Activated naive CD4-positive, alpha-beta T cell treated with anti-CD3 and anti-CD28 coated beads for 36 hours (primary cell): ENCODE measurements at regions not wholly inside any gene's neighbourhood (a gene's known extent, or its start where the extent isn't known, plus 50 kb on each side); places are given as distances from the start of the nearest gene placed in this dataset.

Source experiments
- CTCF ChIA-PET: fragments of 350-600 bp; sonication (Branson Sonifier 250); formaldehyde crosslinking; loops from one replicate; lab custom pipeline; 2021; ENCODE audit warnings: antibody characterized with exemption; lab: Charles Lee
- DNase-seq: peaks from one replicate; pipeline ENCODE4 v3.0.0-alpha.2; 2020
- H3K27ac Mint-ChIP-seq: one replicate; pipeline ENCODE4 v1.8.0; 2021; ENCODE audit warnings: mild to moderate bottlenecking, mixed read lengths
- H3K27me3 Mint-ChIP-seq: one replicate; pipeline ENCODE4 v1.8.0; 2021; ENCODE audit warnings: low read depth, mixed read lengths
- H3K36me3 Mint-ChIP-seq: one replicate; pipeline ENCODE4 v1.8.0; 2021; ENCODE audit warnings: low read depth, mixed read lengths
- H3K4me1 Mint-ChIP-seq: one replicate; pipeline ENCODE4 v1.8.0; 2021; ENCODE audit warnings: low read depth, mixed read lengths
- H3K4me3 Mint-ChIP-seq: one replicate; pipeline ENCODE4 v1.8.0; 2021; ENCODE audit warnings: mild to moderate bottlenecking, moderate library complexity, mixed read lengths
- H3K9me3 Mint-ChIP-seq: one replicate; pipeline ENCODE4 v1.8.0; 2021; ENCODE audit warnings: mixed read lengths
- intact Hi-C: fragments of 100-400 bp; cut with micrococcal nuclease; formaldehyde crosslinking; loops from one replicate; pipeline ENCODE4 v1.15.1; 2023

DNA sequence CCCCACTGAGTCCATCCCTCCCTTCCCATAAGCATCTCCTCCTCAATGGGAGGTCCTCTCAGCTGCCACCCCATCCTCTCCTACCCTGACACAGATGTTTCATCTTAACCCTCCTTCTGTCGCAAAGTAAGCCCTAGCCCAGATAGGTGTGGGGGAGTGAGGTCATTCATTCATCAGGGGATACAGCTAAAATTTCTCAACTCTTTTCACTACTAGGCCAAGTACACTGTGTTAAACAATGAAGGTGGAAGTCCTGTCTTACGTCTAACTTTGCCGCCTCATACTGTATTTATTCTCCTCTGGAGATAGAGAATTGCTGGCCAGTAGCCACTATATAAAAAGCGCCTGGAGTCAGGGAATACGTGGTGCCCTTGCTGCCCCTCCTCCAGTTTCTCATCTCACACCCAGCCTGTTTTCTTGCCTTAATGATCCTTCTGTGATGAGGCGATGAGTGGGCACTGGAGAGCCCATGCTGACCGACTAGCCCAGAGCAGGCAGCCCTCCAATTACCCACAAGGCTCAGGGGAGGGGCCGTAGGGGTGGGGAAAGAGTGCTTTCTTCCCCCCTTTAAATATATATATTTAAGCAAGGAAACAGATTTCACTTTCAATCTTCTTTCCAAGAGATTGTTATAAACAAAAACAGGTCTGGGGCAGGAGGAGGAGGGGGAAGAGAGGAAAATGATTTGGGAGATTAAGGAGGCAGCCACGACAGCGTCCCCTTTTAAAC lies 149.5 kb downstream of the PJA1 start:
- H3K36me3 Mint-ChIP-seq: no peaks in the 10 kb centered on the region
- H3K4me1 Mint-ChIP-seq: no peaks in the 10 kb centered on the region
- no peak for DNase-seq
- CTCF ChIA-PET: no interaction called here
- H3K9me3 Mint-ChIP-seq: peaks cover 2% of the 10 kb centered on the region
- no peak overlapping the region for H3K4me3 Mint-ChIP-seq
- H3K27ac Mint-ChIP-seq: no peak overlapping the region
- intact Hi-C loops: no loop called here
- H3K27me3 Mint-ChIP-seq: no peaks in the 10 kb centered on the region

DNA sequence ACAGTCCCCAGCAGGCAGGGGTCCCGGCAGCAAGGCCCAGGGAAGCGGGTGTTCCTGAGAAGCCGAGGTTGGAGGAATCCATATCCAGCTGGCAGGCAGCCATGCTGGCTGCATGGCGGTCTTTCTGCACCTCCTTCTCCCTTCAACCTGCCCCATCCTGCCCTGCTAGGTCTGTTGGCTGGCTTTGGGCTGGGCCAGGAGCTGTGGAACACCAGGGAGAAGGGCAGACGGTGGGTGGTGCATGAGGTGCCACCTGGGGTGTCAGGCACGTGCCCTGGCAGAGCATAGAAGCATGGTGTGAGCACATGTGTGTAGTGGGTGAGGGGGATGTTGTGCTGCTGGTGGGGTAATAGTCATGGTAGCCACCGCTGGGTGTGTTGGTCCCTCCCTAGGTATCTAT lies 150.1 kb downstream of the PJA1 start:
- peaks cover 2% of the 10 kb centered on the region for H3K9me3 Mint-ChIP-seq
- H3K36me3 Mint-ChIP-seq: no peaks in the 10 kb centered on the region
- H3K4me3 Mint-ChIP-seq: no peak overlapping the region
- no peaks in the 10 kb centered on the region for H3K27me3 Mint-ChIP-seq
- intact Hi-C loops: no loop called here
- CTCF ChIA-PET: no interaction called here
- DNase-seq: no peak
- no peak overlapping the region for H3K27ac Mint-ChIP-seq
- no peaks in the 10 kb centered on the region for H3K4me1 Mint-ChIP-seq

DNA sequence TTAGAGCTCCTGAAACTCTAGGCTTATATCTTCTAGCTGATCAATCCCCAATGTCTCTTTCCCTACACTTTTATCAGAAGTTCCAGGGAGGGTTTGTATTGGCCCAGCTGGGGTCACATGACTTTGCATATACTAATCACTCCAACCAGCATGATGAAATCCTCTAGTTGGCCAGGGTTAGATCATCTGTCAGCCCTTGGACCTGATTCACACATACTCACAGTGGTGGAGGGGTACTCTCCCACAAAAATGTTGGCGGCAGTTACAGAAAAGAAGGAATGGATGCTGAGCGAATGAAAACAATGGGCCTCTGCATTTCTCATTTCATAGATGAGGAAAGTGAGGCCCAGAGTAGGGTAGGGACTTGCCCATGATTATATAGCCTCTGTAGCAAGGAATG lies 151.1 kb downstream of the PJA1 start:
- no peaks in the 10 kb centered on the region for H3K36me3 Mint-ChIP-seq
- CTCF ChIA-PET: interaction anchor here (0.5 kb wide), 1 partner anchor 1146 kb away, joined by 3 read pairs; no protein-coding TSS in a partner anchor
- no peaks in the 10 kb centered on the region for H3K4me1 Mint-ChIP-seq
- H3K27me3 Mint-ChIP-seq: no peaks in the 10 kb centered on the region
- no peak for DNase-seq
- H3K9me3 Mint-ChIP-seq: peaks cover 2% of the 10 kb centered on the region
- no peak overlapping the region for H3K27ac Mint-ChIP-seq
- no peak overlapping the region for H3K4me3 Mint-ChIP-seq
- intact Hi-C loops: no loop called here

DNA sequence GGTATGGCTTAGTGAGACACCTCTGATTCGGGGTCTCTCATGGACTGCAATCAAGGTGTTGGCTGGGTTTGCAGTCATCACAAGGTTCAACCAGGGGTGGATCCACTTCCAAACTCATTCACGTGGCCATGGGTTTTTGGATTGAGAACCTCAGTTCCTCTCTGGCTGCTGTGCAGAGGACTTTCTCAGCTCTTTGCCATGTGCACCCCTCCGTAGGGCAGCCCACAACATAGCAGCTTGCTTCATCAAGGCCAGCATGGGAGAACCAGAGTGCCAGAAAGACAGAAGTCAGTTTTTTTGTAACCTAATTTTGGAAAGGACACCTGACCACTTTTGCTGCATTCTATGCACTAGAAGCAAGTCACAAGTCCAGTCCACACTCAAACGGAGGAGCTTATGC lies 154.9 kb downstream of the PJA1 start:
- Mint-ChIP-seq H3K27ac (no peak overlapping the region), H3K9me3 (peaks cover 2% of the 10 kb centered on the region), H3K36me3 (no peaks in the 10 kb centered on the region), H3K4me1 (no peaks in the 10 kb centered on the region), H3K27me3 (no peaks in the 10 kb centered on the region), H3K4me3 (no peak overlapping the region)
- CTCF ChIA-PET: no interaction called here
- intact Hi-C loops: no loop called here
- DNase-seq: no peak

DNA sequence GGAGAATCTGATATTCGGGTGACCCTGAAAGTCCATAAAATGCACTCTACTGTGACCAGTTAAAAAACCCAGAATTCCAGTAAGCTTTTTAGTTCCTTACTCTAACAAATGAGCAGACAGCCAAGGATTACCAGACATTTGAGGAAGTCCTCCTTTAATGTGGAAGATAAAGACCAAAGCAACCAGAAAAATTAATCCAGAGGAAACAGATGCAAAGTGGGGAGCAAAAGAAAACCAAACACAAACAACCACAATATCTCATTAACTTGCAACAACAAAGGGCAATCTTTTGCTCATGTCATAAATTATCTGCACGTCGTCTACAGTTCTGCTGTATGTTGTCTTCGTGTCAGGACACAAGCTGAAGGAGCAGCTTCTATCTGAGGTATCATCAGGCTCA lies 164.4 kb downstream of the PJA1 start:
- H3K27me3 Mint-ChIP-seq: peaks cover 2% of the 10 kb centered on the region
- intact Hi-C loops: no loop called here
- H3K36me3 Mint-ChIP-seq: no peaks in the 10 kb centered on the region
- no peak overlapping the region for H3K4me3 Mint-ChIP-seq
- no peak overlapping the region for H3K27ac Mint-ChIP-seq
- CTCF ChIA-PET: no interaction called here
- no peaks in the 10 kb centered on the region for H3K9me3 Mint-ChIP-seq
- H3K4me1 Mint-ChIP-seq: no peaks in the 10 kb centered on the region
- DNase-seq: no peak

DNA sequence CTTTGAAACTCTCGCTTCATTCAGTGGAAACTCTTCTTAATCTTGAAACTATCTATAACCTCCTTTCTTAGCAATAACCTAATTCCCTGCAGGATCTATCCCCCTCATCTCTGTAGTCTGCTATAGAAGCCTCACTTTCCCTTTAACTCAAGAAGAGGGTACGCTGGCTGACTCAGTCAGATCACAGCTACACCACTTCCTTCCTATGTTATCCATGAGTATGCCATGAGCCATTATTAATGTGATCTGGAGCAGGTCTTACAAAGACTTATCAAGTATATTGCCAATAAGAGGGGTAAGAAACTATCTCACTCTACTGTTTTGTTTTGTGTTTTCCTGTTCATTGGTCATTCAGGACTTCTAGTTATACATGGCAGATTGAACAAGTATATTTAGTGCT lies 165.3 kb downstream of the PJA1 start:
- CTCF ChIA-PET: no interaction called here
- intact Hi-C loops: no loop called here
- H3K9me3 Mint-ChIP-seq: no peaks in the 10 kb centered on the region
- no peak overlapping the region for H3K4me3 Mint-ChIP-seq
- peaks cover 2% of the 10 kb centered on the region for H3K27me3 Mint-ChIP-seq
- H3K27ac Mint-ChIP-seq: no peak overlapping the region
- H3K36me3 Mint-ChIP-seq: no peaks in the 10 kb centered on the region
- no peak for DNase-seq
- no peaks in the 10 kb centered on the region for H3K4me1 Mint-ChIP-seq

DNA sequence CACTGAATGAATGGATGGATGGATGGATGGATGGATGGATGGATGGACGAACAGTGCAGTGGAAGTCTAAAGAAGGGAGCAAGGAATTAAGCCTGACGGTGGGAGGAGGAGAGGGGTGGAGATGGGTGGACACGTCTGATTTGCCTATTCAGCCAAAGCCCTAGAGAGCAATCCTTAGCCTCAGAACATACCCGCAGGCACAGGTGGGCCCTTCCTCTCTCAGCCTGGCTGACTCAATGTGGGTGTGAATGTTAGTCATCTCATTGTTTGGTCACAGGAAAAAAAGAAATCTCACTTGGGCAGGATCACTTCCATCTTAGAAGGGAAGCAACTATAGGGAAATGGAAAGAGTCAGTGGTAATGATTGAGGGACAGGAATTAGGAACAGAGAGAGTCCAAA lies 165.9 kb downstream of the PJA1 start:
- Mint-ChIP-seq H3K36me3 (no peaks in the 10 kb centered on the region), H3K9me3 (no peaks in the 10 kb centered on the region), H3K27me3 (peaks cover 2% of the 10 kb centered on the region), H3K27ac (no peak overlapping the region), H3K4me3 (no peak overlapping the region), H3K4me1 (no peaks in the 10 kb centered on the region)
- CTCF ChIA-PET: no interaction called here
- no peak for DNase-seq
- intact Hi-C loops: no loop called here

DNA sequence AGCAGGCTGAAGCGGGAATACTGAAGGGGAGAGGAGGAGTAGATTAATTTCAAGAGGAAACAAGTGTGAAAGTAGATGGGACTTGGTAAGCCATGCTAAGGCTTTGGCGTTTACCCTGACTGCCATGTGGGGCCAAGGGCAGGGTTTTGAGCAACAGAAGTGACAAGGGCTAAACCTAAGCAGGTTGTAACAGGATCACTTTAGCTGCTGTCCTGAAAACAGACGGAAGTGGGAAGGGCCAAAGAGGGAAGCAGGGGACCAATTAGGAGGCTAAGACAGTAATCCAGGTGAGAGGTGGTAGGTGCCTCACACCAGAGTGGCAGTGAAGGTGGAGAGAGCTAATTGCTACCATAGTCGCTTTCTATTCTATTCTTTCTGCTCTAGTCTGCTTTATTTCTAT lies 166.5 kb downstream of the PJA1 start:
- peaks cover 2% of the 10 kb centered on the region for H3K27me3 Mint-ChIP-seq
- H3K27ac Mint-ChIP-seq: no peak overlapping the region
- no peaks in the 10 kb centered on the region for H3K4me1 Mint-ChIP-seq
- no peak overlapping the region for H3K4me3 Mint-ChIP-seq
- CTCF ChIA-PET: no interaction called here
- H3K36me3 Mint-ChIP-seq: no peaks in the 10 kb centered on the region
- intact Hi-C loops: no loop called here
- H3K9me3 Mint-ChIP-seq: no peaks in the 10 kb centered on the region
- DNase-seq: no peak

DNA sequence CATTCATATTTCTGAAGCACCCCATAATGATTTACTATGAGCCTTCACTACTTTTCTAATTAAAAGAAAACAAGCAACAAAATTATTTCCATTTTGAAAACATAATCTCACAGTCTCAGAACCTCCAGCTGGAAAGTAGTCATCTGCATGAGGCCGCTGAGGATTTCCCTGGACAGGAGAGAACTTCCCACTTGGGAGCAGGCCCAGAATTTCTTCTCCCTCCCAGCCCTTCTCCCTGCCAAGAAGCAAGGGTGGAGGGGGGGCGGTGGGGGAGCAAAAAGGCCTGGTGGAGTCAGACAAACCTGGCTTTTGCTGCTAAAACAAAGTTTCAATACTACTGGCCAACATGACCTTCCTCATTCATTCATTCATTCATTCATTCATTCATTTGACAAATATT lies 167.3 kb downstream of the PJA1 start:
- H3K9me3 Mint-ChIP-seq: no peaks in the 10 kb centered on the region
- H3K4me3 Mint-ChIP-seq: no peak overlapping the region
- DNase-seq: no peak
- H3K36me3 Mint-ChIP-seq: no peaks in the 10 kb centered on the region
- no peaks in the 10 kb centered on the region for H3K4me1 Mint-ChIP-seq
- intact Hi-C loops: no loop called here
- CTCF ChIA-PET: no interaction called here
- peaks cover 2% of the 10 kb centered on the region for H3K27me3 Mint-ChIP-seq
- H3K27ac Mint-ChIP-seq: no peak overlapping the region

DNA sequence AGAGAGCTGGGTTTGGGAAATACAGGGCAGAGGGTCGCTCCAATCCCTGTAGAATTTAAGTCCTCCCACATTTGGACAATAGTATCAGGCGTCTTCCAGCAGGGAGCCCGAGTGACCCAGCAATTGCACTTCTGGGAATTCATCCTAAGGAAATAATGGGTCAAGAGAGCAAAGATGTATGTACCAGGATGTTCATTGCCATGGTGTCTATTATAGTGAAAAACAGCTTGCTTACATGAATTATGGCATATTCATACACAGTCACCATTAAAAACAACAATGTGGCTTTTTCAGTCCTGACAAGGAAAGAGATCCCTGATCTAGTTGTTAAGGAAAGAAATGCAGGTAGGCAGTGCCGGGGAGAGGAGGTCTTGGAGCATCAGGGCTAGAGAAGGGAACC lies 167.7 kb downstream of the PJA1 start:
- CTCF ChIA-PET: no interaction called here
- no peaks in the 10 kb centered on the region for H3K9me3 Mint-ChIP-seq
- DNase-seq: no peak
- H3K36me3 Mint-ChIP-seq: no peaks in the 10 kb centered on the region
- intact Hi-C loops: no loop called here
- no peak overlapping the region for H3K27ac Mint-ChIP-seq
- no peaks in the 10 kb centered on the region for H3K4me1 Mint-ChIP-seq
- H3K27me3 Mint-ChIP-seq: peaks cover 2% of the 10 kb centered on the region
- no peak overlapping the region for H3K4me3 Mint-ChIP-seq

DNA sequence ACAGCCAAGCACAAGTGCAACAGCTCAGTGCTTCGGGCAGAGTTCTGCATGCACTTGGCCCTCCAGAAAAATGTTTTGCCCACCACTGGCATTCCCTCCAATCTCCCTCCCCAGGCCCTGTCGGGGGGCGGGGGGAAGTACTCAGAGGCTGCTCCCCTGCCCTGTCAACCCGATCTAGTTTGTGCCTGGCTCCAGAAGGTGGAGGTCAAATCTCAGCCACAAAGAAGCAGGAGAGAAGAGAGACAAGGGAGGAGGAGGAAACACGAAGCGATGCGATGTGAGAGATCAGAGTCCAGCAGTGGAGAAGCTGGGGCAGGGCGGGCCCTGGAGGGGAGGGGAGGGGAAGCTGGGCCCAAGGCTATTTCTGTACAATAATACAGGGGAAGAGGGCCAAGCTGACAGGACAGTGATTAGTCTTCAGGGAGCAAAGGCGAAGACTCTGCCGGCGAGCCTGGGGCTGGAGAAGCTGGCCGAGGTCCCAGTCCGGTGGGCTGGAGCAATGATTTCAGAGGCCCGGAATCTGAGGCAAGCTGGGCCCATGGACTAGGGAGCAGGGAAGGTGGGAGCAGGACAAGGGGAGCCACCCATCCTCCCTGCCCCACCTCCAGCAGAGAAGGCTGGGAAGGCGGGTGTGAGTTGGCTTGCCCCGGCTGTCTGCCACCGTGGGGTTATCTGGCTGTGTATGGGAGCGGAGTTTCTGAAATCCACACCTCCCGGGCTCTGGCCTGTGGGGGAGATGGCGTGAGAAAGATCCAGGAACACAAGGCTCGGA lies 167.1 kb downstream of the EFNB1 start:
- Mint-ChIP-seq H3K36me3 (no peaks in the 10 kb centered on the region), H3K27me3 (peaks cover 2% of the 10 kb centered on the region), H3K9me3 (no peaks in the 10 kb centered on the region), H3K27ac (no peak overlapping the region), H3K4me3 (no peak overlapping the region), H3K4me1 (no peaks in the 10 kb centered on the region)
- CTCF ChIA-PET: no interaction called here
- no peak for DNase-seq
- intact Hi-C loops: no loop called here

DNA sequence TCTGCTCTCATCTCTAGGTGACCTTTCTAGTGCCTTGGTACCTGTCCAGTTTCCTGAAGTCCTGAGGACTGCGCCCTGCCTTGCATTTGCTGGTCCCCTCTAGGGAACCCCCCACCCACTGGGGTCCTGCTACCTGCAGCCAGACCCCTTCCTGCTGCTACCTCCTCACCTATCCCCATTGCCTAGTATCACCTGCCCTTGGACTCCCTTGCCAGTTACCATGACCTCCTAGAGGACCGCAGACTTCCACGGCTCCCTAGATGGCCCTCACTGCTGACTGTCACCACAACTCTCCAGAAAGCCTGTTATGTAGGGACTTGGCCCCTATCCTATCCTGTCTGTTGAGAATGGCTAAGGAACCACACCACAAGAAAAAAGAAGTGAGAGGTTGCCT lies 166.6 kb downstream of the EFNB1 start:
- Mint-ChIP-seq H3K27ac (no peak overlapping the region), H3K4me1 (no peaks in the 10 kb centered on the region), H3K36me3 (no peaks in the 10 kb centered on the region), H3K9me3 (no peaks in the 10 kb centered on the region), H3K27me3 (peaks cover 2% of the 10 kb centered on the region), H3K4me3 (no peak overlapping the region)
- CTCF ChIA-PET: no interaction called here
- intact Hi-C loops: no loop called here
- no peak for DNase-seq

DNA sequence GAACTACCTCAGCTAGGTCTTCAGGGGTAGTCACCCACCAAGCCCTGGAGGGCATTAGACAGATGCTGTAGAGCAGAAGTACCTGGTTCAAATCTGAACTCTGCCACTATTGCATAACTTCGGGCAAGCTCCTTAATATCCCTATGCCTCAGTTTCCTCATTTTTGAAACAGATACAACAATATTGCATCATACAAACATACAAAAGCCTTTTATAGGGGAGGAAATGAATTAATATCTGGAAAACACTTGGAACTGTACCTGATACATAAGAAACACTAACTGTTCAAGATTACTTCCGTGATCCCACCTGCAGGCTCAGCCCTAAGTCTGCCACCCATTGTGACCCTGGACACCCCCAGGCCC lies 166.1 kb downstream of the EFNB1 start:
- Mint-ChIP-seq H3K4me1 (no peaks in the 10 kb centered on the region), H3K36me3 (no peaks in the 10 kb centered on the region), H3K27ac (no peak overlapping the region), H3K27me3 (peaks cover 2% of the 10 kb centered on the region), H3K9me3 (no peaks in the 10 kb centered on the region), H3K4me3 (no peak overlapping the region)
- DNase-seq: no peak
- intact Hi-C loops: no loop called here
- CTCF ChIA-PET: no interaction called here
